ENCODE measurements at regions not wholly inside any gene's neighbourhood (a gene's known extent, or its start where the extent isn't known, plus 50 kb on each side); places are given as distances from the start of the nearest gene placed in this dataset.

DNA sequence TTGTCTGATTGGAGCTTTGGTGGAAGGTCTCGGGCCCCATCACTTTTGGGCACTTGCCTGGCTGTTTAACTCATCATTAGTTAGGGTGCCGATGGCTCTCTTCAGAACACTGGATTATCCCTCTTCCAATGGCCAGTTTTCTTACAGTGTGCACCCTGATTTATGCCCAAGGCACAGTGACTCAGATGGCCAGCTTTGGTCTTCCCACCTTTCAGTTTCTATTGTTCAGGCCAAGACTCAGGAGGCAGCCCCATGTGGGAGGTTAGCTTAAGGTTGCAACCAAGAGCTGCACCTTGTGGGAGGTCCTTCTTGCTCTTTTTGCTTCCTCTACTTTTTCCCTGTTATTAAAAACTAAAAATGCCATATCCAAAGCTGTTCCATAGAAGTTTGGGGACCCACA, 121.0 kb upstream of the ZNF91 start:
- TF ChIP-seq, protein P1, sequence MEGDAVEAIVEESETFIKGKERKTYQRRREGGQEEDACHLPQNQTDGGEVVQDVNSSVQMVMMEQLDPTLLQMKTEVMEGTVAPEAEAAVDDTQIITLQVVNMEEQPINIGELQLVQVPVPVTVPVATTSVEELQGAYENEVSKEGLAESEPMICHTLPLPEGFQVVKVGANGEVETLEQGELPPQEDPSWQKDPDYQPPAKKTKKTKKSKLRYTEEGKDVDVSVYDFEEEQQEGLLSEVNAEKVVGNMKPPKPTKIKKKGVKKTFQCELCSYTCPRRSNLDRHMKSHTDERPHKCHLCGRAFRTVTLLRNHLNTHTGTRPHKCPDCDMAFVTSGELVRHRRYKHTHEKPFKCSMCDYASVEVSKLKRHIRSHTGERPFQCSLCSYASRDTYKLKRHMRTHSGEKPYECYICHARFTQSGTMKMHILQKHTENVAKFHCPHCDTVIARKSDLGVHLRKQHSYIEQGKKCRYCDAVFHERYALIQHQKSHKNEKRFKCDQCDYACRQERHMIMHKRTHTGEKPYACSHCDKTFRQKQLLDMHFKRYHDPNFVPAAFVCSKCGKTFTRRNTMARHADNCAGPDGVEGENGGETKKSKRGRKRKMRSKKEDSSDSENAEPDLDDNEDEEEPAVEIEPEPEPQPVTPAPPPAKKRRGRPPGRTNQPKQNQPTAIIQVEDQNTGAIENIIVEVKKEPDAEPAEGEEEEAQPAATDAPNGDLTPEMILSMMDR (IDR thresholded peaks at IDR 0.05; ENCODE audit: insufficient read depth, low read depth, low read length): no peak
- no peak for TF ChIP-seq EZH2 (IDR thresholded peaks at IDR 0.05; ENCODE audit: insufficient read depth, low read length)

All from astrocyte (in vitro differentiated cells and primary cell).